ENCODE measurements at regions not wholly inside any gene's neighbourhood (a gene's known extent, or its start where the extent isn't known, plus 50 kb on each side); places are given as distances from the start of the nearest gene placed in this dataset.

GRCh38 chr14:44649061-44649460 lies 142.0 kb upstream of the FSCB start:
- Histone ChIP-seq H3K27me3 (ENCODE audit: control insufficient read depth in 1 of 2, insufficient read depth in 2 of 2, low read length in 2 of 2) (no peaks in the 10 kb centered on the region), H3K4me1 (ENCODE audit: insufficient read depth, low read length) (no peaks in the 10 kb centered on the region), H4K20me1 (ENCODE audit: insufficient read depth, low read length) (no peaks in the 10 kb centered on the region), H3K9me3 (ENCODE audit: low read length) (no peaks in the 10 kb centered on the region), H3K4me3 (replicated peaks in 1 of 3; ENCODE audit: insufficient read depth in 1 of 3, low read depth in 2 of 3, low read length in 3 of 3) (no peak overlapping the region), H3K4me2 (ENCODE audit: low read depth, low read length) (no peak overlapping the region), H2AFZ (ENCODE audit: low read length) (no peak overlapping the region), H3K9ac (ENCODE audit: insufficient read depth, low read depth, low read length) (no peak overlapping the region), H3K27ac (ENCODE audit: extremely low read length, insufficient read depth, low read length) (no peak overlapping the region), H3K36me3 (replicated peaks in 1 of 2; ENCODE audit: control insufficient read depth in 1 of 2, insufficient read depth in 2 of 2, low read length in 2 of 2) (no peaks in the 10 kb centered on the region), H3K79me2 (ENCODE audit: insufficient read depth, low read length) (no peaks in the 10 kb centered on the region)
- no peak for ATAC-seq
- WGBS (ENCODE audit: low lambda C conversion rate): no CpG with 5 or more reads among the region's 1 CpG
- FAIRE-seq: no peak
- no peak for DNase-seq (ENCODE audit: low spot score)
- TF ChIP-seq ZUFSP (CRISPR knock-in tag; IDR thresholded peaks at IDR 0.05; ENCODE audit: borderline replicate concordance) (no peak), FOXM1 (CRISPR knock-in tag; IDR thresholded peaks at IDR 0.05) (no peak), GPBP1L1 (CRISPR knock-in tag; IDR thresholded peaks at IDR 0.05) (no peak), NONO (IDR thresholded peaks at IDR 0.05) (no peak), NONO (CRISPR knock-in tag; conservative IDR thresholded peaks at IDR 0.05) (no peak), NFIB (CRISPR knock-in tag; IDR thresholded peaks at IDR 0.05; ENCODE audit: borderline replicate concordance) (no peak), POLR2G (IDR thresholded peaks at IDR 0.05; ENCODE audit: low read depth, low read length) (no peak), ZNF83 (CRISPR knock-in tag; IDR thresholded peaks at IDR 0.05; ENCODE audit: borderline replicate concordance) (no peak), ZNF235 (CRISPR knock-in tag; IDR thresholded peaks at IDR 0.05; ENCODE audit: borderline replicate concordance) (no peak)
- BruUV-seq (replicated peaks): no TSS peak
- in situ Hi-C loops (cut with HindIII; ENCODE audit: extremely low pct_ligation_motif_present, low pct_unique_long_range_greater_than_20kb): no loop called here
- ChIA-PET POLR2A (no interaction called here), CTCF (ENCODE audit: low intra/inter-chr PET ratio, low total read pairs) (no interaction called here)
- intact Hi-C loops (cut with micrococcal nuclease; ENCODE audit: unreplicated experiment): no loop called here

Measured in HepG2 (cell line).